ENCODE measurements at regions not wholly inside any gene's neighbourhood (a gene's known extent, or its start where the extent isn't known, plus 50 kb on each side); places are given as distances from the start of the nearest gene placed in this dataset.

GRCh38 chr13:63085851-63086250 is 1670.2 kb upstream of the PCDH20 start:
- no peak for TF ChIP-seq CTCF (IDR thresholded peaks at IDR 0.05)
- no peaks in the 10 kb centered on the region for H3K27me3 ChIP-seq (replicated peaks; ENCODE audit: insufficient read depth)
- no peaks in the 10 kb centered on the region for H3K9me3 ChIP-seq
- no peaks in the 10 kb centered on the region for H3K36me3 ChIP-seq
- no peak overlapping the region for H3K27ac ChIP-seq
- no peaks in the 10 kb centered on the region for H3K4me1 ChIP-seq (ENCODE audit: control insufficient read depth in 1 of 2, low read depth in 2 of 2)
- ATAC-seq (ENCODE audit: insufficient number of reproducible peaks, low FRiP score, low read depth) (no peak), DNase-seq (ENCODE audit: low spot score) (no peak)
- no peak overlapping the region for H3K4me3 ChIP-seq

- Histone ChIP-seq H3K27me3 (replicated peaks; ENCODE audit: insufficient read depth) (no peaks in the 10 kb centered on the region), H3K4me3 (no peak overlapping the region), H3K27ac (no peak overlapping the region), H3K36me3 (no peaks in the 10 kb centered on the region), H3K4me1 (ENCODE audit: control insufficient read depth in 1 of 2, low read depth in 2 of 2) (no peaks in the 10 kb centered on the region), H3K9me3 (no peaks in the 10 kb centered on the region)
- ATAC-seq (ENCODE audit: insufficient number of reproducible peaks, low FRiP score, low read depth): no peak
- no peak for TF ChIP-seq CTCF (IDR thresholded peaks at IDR 0.05)
- no peak for DNase-seq (ENCODE audit: low spot score)
Observed at GRCh38 chr13:63081400-63082014, 1665.9 kb upstream of the PCDH20 start.

GRCh38 chr13:63075126-63075525 is 1659.5 kb upstream of the PCDH20 start:
- Histone ChIP-seq H3K27ac (no peak overlapping the region), H3K27me3 (replicated peaks; ENCODE audit: insufficient read depth) (no peaks in the 10 kb centered on the region), H3K4me3 (no peak overlapping the region), H3K4me1 (ENCODE audit: control insufficient read depth in 1 of 2, low read depth in 2 of 2) (no peaks in the 10 kb centered on the region), H3K36me3 (no peaks in the 10 kb centered on the region), H3K9me3 (no peaks in the 10 kb centered on the region)
- ATAC-seq (ENCODE audit: insufficient number of reproducible peaks, low FRiP score, low read depth): no peak
- no peak for DNase-seq (ENCODE audit: low spot score)
- no peak for TF ChIP-seq CTCF (IDR thresholded peaks at IDR 0.05)

- ATAC-seq (ENCODE audit: insufficient number of reproducible peaks, low FRiP score, low read depth): no peak
- TF ChIP-seq CTCF (IDR thresholded peaks at IDR 0.05): no peak
Observed at GRCh38 chr13:63050287-63050686, 1634.6 kb upstream of the PCDH20 start.

GRCh38 chr13:63048653-63049052 is 1633.0 kb upstream of the PCDH20 start:
- Histone ChIP-seq H3K36me3 (no peaks in the 10 kb centered on the region), H3K9me3 (no peaks in the 10 kb centered on the region), H3K27me3 (replicated peaks; ENCODE audit: insufficient read depth) (no peaks in the 10 kb centered on the region), H3K4me3 (no peak overlapping the region), H3K27ac (no peak overlapping the region), H3K4me1 (ENCODE audit: control insufficient read depth in 1 of 2, low read depth in 2 of 2) (no peaks in the 10 kb centered on the region)
- ATAC-seq (ENCODE audit: insufficient number of reproducible peaks, low FRiP score, low read depth): no peak
- TF ChIP-seq CTCF (IDR thresholded peaks at IDR 0.05): no peak
- no peak for DNase-seq (ENCODE audit: low spot score)

More at GRCh38 chr13:63050287-63050686, 1634.6 kb upstream of the PCDH20 start:
- no peaks in the 10 kb centered on the region for H3K27me3 ChIP-seq (replicated peaks; ENCODE audit: insufficient read depth)
- no peaks in the 10 kb centered on the region for H3K4me1 ChIP-seq (ENCODE audit: control insufficient read depth in 1 of 2, low read depth in 2 of 2)
- H3K9me3 ChIP-seq: no peaks in the 10 kb centered on the region
- H3K36me3 ChIP-seq: no peaks in the 10 kb centered on the region
- no peak overlapping the region for H3K4me3 ChIP-seq
- DNase-seq (ENCODE audit: low spot score): no peak
- H3K27ac ChIP-seq: no peak overlapping the region
